ENCODE measurements at regions not wholly inside any gene's neighbourhood (a gene's known extent, or its start where the extent isn't known, plus 50 kb on each side); places are given as distances from the start of the nearest gene placed in this dataset.
"Not testable (repeated sequence)": the region's sequence is repeated elsewhere in the genome, so short reads cannot be mapped to it uniquely, and the experiment has no call there.

GRCh38 chr6:168852376-168852884 is 401.2 kb downstream of the THBS2 start:
- DNase-seq (ENCODE audit: low spot score), result no peak

DNA sequence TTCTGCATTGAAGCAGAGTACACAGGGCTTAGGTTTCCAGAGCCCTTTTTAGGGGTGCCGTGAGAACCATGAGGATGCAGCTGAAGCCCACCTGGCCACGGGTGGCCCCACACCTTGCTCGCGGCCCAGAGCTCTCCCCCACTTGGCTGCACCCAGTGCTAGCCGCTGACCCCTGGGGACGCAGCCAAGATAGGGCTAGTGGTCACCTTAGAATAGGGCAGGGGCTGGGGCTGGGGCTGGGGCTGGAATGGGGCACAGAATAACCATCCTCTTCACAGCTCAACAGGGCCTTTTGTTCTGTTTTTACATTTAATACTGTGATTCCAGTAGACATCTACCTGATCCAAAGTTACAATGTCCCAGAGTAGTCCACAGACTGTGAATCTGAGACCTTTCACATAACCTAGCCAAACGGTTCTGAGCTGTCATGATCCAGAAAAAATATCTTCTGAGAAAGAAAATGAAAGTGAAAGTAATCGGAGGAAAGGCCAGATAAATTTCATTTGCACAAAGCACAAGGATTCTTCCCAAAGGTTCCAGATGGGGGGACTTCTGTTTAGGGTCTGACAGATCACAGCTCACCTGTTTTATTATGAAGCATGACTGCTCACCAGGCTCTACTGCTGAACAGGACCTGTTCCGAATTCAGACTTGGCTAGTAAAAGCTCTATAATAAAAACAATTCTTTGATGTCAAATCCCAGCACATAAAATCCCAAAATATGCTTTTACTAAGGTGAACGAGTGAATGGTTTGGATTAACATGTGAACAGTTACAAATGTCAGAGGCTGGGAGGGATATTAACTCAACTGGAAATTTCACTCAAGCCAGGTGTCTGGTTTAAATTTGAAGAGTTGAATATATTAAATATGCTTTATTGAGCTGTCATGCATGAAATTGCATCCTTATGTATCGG is 401.9 kb downstream of the THBS2 start:
- no peak for DNase-seq (ENCODE audit: low spot score)

GRCh38 chr6:168850027-168850736 is 403.5 kb downstream of the THBS2 start:
- not testable (repeated sequence) for DNase-seq (ENCODE audit: low spot score)

DNA sequence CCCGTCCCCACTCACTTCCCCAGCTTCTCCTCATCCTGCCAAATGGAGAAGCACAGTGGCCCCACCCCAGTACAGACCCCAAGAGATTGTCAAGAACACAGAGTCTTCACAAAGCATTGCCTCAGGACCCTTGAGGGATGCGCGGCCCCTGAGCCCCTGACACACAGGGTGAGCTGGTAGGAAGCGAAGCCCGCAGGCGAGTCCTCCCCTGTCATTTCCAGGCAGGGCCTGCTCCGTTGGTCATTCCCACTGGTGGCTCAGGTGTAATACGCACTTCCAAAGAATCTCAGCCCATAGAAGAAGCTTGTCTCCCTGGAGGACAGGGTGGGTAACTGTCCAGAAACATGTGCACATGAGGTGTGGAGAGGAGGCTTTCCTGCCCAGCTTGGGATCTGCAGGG is 404.2 kb downstream of the THBS2 start:
- DNase-seq (ENCODE audit: low spot score), result no peak

DNA sequence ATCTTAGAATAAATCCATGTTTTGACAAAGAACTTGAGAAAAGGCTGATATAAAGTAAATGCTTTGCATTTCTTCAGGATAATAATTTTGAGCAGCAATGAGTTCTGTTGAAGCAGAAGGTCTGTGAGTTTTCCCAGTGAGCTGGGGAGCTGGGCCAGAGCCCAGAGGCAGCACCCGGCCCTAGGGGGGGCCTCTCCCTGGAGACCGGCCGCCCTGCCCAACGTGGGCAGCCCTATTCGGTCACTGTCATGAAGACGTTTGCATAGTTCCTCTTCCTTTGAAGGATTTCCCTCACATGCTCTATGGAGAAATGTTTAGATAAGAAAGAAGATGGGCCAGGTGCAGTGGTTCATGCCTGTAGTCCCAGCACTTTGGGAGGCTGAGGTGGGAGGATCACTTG is 404.8 kb downstream of the THBS2 start:
- DNase-seq (ENCODE audit: low spot score), result no peak

DNA sequence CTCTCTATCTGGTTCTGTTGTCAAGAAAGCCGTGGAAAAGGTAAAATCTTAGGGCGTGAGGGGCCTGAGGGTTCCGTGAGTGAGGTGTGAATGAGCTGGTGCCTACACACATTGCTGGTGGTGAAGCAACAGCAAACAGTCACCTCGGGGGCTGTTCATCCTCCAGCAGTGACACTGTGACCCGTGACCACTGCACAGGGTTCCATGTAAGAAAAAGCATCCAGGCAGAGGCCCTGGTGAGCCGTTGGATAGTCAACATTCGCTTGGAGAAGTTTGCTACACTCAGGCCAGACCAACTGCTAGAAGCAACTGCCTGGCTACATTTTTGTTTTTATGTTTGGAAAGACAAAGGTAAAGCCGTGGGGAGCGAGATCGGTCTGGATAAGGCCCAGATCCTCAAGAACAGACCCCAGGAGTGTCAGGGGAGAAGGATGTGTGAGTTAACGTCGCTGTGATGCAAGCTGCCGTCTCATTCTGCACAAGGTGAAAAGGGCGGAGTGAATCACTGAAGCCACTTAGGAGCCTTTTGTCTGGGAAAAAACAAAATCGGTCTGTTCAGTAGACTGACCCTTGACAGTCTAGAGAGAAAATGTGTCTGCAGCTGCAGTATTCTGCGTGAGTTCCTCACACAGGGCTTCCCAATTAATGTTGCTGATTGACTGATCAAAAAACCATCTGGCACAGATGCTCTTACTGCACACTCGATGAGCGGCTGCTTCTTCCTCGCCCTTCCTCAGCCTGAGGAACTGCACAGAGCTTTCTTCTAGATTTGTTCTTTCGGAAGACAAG is 404.0 kb downstream of the SMOC2 start:
- DNase-seq (ENCODE audit: low spot score), result no peak

DNA sequence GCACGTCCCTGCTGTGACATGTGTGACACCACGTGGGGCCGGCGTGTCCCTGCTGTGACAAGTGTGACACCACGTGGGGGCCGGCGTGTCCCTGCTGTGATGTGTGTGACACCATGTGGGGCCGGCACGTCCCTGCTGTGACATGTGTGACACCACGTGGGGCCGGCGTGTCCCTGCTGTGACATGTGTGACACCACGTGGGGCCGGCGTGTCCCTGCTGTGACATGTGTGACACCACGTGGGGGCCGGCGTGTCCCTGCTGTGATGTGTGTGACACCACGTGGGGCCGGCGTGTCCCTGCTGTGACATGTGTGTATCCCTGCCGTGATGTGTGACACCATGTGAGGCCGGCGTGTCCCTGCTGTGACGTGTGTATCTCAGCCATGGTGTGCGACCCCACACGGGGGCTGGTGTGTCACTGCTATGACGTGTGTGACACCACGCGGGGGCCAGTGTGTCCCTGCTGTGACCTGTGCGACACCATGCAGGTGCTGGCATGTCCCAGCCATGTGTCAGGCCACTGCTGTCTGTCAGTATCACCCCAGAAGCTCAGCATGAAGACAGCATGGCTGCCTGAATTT is 401.7 kb downstream of the SMOC2 start:
- DNase-seq (ENCODE audit: low spot score), result not testable (repeated sequence)

DNA sequence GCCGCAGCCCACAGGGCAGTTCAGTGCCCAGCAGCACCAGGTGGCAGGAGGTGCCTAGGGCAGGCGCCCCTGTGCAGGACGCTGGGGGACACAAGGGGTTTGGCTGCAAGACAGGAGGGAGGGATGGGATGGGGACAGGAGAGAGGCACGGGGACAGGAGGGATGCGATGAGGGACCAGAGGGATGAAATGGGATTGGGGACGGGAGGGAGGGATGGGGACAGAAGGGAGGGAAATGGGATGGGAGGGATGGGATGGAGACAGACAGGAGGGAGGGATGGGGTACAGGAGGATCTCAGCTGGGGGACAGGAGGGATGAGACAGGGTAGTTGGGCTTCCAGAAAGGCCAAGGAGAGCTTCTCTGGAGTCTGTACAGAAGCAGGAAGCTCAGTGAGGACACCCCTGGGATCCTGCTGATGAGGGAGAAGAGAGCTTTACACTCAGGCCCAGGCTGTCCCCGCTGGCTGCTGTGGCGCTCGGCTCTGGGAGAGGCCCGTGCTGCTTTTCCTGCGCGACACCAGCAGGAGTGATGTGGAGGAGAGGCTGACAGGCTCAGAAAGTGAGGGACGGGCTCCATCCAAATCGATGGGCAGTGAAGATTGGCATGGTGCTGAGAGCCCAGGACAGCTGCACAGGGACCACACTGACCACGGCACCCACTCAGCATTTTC is 400.8 kb downstream of the SMOC2 start:
- no peak for DNase-seq (ENCODE audit: low spot score)

DNA sequence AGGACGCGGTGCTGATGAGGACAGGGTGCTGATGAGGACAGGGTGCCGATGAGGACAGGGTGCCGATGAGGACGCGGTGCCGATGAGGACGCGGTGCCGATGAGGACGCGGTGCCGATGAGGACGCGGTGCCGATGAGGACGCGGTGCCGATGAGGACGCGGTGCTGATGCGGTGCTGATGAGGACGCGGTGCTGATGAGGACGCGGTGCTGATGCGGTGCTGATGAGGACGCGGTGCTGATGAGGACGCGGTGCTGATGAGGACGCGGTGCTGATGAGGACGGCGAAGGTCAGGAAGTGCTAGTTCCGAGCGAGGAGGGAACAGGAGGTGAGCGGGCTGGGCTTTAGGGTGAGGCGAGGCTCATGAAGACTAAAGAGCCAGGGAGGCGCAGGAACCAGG is 399.9 kb downstream of the SMOC2 start:
- DNase-seq (ENCODE audit: low spot score), result not testable (repeated sequence)

DNA sequence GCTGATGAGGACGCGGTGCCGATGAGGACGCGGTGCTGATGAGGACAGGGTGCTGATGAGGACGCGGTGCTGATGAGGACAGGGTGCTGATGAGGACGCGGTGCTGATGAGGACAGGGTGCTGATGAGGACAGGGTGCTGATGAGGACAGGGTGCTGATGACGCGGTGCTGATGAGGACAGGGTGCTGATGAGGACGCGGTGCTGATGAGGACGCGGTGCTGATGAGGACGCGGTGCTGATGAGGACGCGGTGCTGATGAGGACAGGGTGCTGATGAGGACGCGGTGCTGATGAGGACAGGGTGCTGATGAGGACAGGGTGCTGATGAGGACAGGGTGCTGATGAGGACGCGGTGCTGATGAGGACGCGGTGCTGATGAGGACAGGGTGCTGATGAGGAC is 399.3 kb downstream of the SMOC2 start:
- not testable (repeated sequence) for DNase-seq (ENCODE audit: low spot score)

GRCh38 chr6:168838037-168838399 is 397.0 kb downstream of the SMOC2 start:
- DNase-seq (ENCODE audit: low spot score), result no peak

GRCh38 chr6:168837254-168838036 is 396.5 kb downstream of the SMOC2 start:
- DNase-seq (ENCODE audit: low spot score), result no peak

- no peak for DNase-seq (ENCODE audit: low spot score)
Measured at GRCh38 chr6:168835991-168836390, 395.0 kb downstream of the SMOC2 start.

GRCh38 chr6:168834801-168835200 is 393.8 kb downstream of the SMOC2 start:
- DNase-seq (ENCODE audit: low spot score), result no peak

- no peak for DNase-seq (ENCODE audit: low spot score)
Measured at GRCh38 chr6:168834042-168834587, 393.1 kb downstream of the SMOC2 start.

DNA sequence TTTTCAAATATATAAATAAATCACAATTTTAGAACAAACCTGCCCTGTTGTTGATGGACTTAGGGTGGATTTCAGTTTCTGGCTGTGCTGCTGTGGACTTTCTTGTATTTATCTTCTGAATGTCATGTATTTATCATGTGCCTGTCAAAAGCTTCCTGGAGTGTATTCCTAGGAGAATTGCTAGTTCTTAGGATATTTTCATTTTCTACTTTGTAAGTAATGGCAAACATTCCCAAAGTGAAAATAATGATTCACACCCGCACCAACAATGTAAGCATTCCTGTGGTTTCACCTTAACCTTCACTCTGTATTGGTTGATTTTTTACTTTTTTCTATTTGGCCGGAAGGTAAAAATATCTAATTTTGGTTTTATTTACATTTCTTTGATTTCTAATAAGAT is 387.8 kb downstream of the SMOC2 start:
- DNase-seq (ENCODE audit: low spot score), result no peak

- DNase-seq (ENCODE audit: low spot score), result no peak
Measured at GRCh38 chr6:168828035-168828434, 387.1 kb downstream of the SMOC2 start.

GRCh38 chr6:168827586-168827871 is 386.5 kb downstream of the SMOC2 start:
- no peak for DNase-seq (ENCODE audit: low spot score)

DNA sequence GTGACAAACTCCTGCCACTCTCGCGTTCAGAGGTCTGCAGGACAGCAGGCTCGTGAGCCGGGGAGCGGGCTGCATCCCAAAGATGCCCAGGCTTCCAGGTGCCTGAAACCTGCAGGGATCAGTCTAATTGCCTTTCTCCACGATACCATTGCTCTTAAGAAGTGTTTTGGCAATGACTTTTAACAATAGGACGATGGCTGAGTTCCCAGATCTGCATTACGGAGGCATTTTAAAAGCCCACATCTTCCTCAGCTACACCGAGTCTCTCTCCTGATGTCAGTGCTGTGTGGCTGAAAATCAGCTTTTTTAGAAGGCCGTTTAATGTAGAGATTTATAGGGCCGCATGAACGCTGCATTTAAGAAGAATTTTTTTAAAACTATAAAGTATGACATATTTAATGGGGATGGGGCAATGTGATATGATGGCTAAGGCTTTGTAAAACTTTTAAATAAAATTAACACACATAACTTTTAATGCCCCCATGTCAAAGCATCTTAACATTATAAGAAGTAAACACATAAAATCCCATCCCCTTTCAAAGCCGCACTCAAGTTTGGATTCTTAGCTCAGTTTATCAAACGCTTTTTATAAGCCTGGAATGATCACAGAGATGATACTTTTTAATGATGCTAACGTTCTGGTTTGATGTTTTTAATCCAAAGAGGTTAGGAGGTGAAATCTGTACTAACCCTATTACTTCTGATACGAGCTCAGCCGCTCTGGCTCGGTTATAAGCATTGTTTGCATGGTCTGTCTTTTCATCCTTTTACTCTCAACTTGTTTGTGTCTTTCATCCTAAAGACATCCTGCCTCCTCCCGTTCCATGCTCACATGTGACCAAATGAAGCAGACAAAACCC is 386.0 kb downstream of the SMOC2 start:
- no peak for DNase-seq (ENCODE audit: low spot score)

GRCh38 chr6:168826078-168826390 is 385.1 kb downstream of the SMOC2 start:
- no peak for DNase-seq (ENCODE audit: low spot score)
